Hippocampal formation (tissue), 2 donors: ENCODE measurements at regions not wholly inside any gene's neighbourhood (a gene's known extent, or its start where the extent isn't known, plus 50 kb on each side); places are given as distances from the start of the nearest gene placed in this dataset.
"Not testable (repeated sequence)": the region's sequence is repeated elsewhere in the genome, so short reads cannot be mapped to it uniquely, and the experiment has no call there.

Experiments
- DNase-seq, 2 donors: peaks; one replicate each; lab custom pipeline; 2025; lab: John Stamatoyannopoulos, UW

DNA sequence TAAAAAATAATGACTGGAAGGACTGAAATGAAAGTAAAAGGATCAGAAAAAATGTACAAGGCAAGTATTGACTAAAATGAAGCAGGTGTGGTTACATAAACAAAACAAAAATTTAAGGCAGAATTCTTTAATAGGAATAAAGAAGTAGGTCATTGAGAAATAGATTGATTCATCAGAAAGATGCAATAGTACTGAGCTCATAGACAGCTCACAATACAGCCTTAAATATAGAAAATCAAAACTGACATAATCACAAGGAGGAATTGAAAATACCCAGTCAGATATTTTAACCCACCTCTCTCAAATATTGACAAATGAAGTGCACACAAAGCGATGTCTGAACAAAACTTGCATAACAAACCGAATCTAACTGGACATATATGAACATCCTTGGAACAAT, 366.8 kb upstream of the DPYD start:
- no peak for DNase-seq

DNA sequence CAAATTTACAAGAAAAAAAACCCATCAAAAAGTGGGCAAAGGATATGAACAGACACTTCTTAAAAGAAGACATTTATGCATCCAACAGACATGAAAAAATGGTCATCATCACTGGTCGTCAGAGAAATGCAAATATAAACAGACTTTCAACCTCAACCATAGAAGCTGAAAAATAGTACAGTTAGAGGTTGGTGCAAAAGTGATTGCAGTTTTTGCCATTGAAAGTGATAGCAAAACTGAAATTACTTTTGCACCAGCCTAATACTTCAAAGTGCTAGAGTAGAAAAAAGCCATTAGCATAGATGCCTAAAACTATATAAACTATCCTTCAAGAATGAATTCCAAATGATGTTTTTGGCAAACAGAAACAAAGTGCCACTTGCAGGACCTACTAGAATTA, 365.8 kb upstream of the DPYD start:
- DNase-seq, result no peak

DNA sequence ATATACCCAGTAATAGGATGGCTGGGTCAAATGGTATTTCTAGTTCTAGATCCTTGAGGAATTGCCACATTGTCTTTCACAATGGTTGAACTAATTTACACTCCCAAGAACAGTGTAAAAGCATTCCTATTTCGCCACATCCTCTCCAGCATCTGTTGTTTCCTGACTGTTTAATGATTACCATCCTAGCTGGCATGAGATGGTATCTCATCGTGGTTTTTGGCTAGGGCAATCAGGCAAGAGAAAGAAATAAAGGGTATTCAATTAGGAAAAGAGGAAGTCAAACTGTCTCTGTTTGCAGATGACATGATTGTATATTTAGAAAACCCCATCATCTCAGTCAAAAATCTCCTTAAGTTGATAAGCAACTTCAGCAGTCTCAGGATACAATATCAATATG, 364.5 kb upstream of the DPYD start:
- not testable (repeated sequence) for DNase-seq

DNA sequence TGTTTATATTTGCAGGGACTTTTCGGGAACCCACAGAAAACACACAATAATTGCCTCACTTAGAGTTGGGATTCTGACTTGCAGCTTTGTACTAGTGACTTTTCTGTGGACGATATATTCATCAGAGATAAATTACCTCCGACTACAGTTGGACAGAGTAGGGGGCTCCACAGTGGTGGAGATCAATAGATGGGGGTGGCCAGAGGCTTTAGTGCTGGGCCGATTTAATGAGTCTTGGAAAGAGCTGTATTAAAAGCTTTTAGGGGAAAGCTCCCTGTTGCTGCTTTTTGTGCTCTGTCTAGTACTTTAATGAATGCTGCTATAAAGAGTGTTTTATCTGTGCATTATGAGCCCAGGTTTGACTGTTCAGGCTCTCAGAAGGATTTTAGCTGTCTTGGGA, 359.2 kb upstream of the DPYD start:
- DNase-seq, result no peak

DNA sequence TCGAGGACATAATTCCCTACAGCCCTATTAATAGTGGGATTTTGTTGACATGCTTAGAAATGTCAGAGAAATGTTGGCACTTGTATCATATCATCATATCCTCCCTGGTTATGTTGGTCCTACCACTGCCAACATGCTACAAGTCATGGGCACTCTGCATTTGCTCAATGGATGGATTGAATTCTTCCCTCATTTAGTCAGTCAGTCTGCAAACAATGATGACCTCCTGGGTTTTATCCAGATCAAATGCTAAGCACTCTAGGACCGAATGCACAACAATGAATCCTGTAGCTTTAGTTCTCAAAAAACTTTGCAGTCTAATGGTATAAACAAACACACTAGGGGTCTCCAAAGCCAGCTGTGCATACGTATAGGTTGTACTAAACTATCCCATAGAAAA, 357.2 kb upstream of the DPYD start:
- no peak for DNase-seq

- no peak for DNase-seq
Observed at GRCh38 chr1:98277118-98277517, 356.3 kb upstream of the DPYD start.

- no peak for DNase-seq
Observed at GRCh38 chr1:98276514-98276913, 355.7 kb upstream of the DPYD start.

GRCh38 chr1:98268316-98268715, 347.5 kb upstream of the DPYD start:
- DNase-seq, result no peak

- DNase-seq, result no peak
Observed at GRCh38 chr1:98267423-98267822, 346.6 kb upstream of the DPYD start.

GRCh38 chr1:98264727-98265126, 343.9 kb upstream of the DPYD start:
- DNase-seq, result no peak

GRCh38 chr1:98260839-98261238, 340.0 kb upstream of the DPYD start:
- no peak for DNase-seq

- no peak for DNase-seq
Observed at GRCh38 chr1:98260412-98260811, 339.6 kb upstream of the DPYD start.

DNA sequence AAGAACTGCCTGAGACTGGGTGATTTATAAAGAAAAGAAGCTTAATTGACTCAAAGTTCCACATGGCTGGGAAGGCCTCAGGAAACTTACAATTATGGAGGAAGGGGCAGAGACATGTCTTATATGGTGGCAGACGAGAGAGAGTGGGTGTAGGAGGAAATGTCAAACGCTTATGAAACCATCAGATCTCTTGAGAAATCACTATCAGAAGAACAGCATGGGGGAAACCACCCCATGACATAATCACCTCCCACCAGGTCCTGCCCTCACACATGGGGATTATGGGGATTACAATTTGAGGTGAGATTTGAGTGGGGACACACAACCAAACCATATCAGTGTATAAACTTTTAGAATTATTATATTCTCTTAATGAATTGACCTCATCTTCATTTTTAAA, 335.9 kb upstream of the DPYD start:
- DNase-seq, result no peak

GRCh38 chr1:98253145-98253544, 332.3 kb upstream of the DPYD start:
- no peak for DNase-seq

DNA sequence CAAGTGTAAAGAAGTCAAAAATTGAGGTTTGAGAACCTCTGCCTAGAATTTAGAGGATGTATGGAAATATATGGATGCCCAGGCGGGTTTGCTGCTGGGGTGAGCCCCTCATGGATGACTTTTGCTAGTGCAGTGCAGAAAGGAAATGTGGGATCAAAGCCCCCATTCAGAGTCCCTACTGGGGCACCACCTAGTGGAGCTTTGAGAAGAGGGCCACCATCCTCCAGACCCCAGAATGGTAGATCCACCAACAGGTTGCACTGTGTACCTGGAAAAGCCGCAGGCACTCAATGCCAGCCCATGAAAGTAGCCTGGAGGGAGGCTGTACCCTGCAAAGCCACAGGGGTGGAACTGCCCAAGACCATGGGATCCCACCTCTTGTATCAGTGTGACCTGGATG, 330.7 kb upstream of the DPYD start:
- DNase-seq, result no peak

- no peak for DNase-seq
Observed at GRCh38 chr1:98232678-98233077, 311.8 kb upstream of the DPYD start.

DNA sequence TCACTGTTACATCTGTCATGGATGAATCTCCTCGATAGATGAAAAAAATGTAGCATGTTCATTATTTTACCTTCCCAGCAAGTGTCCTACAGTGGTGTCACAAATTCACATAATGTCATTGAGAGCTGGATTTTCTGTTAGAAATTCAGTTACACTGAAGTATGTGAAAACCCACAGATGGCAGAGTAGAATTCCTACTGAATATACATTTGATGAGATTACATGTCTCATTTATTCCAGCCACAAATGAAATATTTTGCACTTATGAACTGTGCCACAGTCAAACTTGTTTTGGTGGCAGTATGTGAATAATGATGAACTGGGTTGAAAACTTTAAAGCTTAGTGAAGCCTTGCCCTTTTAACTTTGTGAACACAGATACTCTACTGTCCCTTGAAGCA, 301.9 kb upstream of the DPYD start:
- DNase-seq, result no peak

GRCh38 chr1:98221923-98222322, 301.1 kb upstream of the DPYD start:
- DNase-seq, result no peak

DNA sequence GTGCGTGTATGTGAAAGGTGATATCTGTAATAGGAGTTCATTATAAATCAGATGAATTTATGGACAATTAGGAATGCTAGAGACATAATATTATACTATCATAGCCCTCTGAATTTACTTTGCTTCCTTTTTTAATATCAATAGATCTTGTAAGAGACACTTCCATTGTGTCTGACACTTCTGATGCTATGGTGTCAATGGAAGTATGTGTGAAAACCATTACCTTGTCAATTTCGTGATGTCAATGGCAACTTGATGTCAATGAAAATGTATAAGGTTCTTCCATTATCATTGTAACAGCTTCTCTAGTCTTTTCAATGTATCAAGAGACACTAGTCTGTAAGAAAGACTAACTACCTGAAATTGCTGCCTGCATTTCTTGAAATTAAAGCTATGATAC, 296.8 kb upstream of the DPYD start:
- no peak for DNase-seq

GRCh38 chr1:98216304-98216703, 295.5 kb upstream of the DPYD start:
- DNase-seq, result no peak

GRCh38 chr1:98211271-98211845, 290.5 kb upstream of the DPYD start:
- DNase-seq, result no peak

DNA sequence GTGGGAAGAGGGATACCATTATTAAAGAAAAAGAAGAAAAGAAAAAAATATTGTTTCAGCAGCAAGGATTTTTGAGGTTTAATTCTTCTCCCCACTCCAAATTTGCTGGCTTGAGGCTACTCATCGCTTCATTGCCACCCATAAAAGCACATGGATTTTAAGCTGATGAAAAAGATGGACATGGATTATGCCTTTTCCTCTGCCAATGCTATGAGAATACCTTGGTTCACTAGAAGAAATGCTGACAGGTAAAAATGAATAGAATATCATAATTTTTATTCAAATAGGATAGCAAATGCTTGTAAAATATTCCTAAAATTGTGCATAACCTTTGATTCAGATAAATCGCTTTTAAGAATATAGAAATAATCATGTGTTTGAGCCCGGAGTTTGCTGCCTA, 289.7 kb upstream of the DPYD start:
- no peak for DNase-seq

- no peak for DNase-seq
Observed at GRCh38 chr1:98210064-98210463, 289.2 kb upstream of the DPYD start.

- DNase-seq, result no peak
Observed at GRCh38 chr1:98205291-98206017, 284.6 kb upstream of the DPYD start.
